ENCODE measurements at regions not wholly inside any gene's neighbourhood (a gene's known extent, or its start where the extent isn't known, plus 50 kb on each side); places are given as distances from the start of the nearest gene placed in this dataset.

DNA sequence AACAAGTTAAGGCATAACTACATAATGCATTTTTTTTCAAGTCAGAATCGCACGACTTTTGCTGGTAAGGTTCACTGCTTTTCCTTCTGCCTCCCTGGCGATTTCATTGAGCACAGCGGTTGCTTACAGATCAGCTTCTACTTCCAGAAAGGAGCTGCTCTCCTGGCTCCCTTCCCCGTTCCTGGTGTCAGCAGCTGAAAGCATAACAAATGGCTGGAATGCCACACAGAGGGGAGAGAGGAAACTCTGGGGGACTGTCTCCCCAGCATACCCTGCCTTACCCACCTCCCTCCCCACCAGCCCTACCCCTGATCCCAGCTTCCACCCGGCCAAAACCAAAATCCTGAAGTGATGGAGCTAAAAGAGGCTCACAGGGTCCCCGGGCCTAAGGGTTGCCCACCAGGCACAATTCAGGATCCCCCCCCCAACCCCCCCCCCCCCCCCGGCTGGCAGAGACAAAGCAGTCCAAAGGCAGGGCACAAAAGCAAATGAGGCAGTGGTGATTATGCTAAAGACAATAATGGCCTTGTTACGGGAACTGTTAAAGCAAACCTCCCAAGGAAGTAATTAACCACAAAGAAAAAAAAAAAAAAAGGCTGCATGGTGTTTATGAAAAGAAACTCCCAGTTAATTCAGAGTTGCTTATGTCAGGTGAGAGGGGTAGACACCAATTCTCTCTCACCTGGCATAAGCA lies 126.1 kb upstream of the WWC1 start:
- peak; percentile 60 for DNase-seq

GRCh38 chr5:168165977-168166376 lies 125.5 kb upstream of the WWC1 start:
- no peak for DNase-seq

DNA sequence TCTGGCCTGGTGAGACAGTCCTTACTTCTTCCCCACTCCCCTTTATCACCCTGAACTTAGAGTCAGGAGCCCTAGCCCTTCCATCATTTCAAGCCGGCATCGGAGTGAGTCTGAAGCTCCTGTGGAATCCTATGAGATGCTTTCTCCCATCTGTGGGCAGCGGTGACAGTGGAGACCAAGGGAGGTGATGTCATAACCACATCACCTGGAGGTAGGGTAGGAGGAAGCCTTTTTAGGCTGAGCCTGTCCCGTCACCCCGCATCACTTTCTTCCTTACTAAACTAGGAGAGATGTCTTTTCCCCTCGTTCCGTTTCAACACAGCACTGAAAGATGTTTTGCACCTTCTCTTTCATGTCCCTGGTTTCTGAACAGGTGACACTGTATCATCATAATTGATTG lies 124.1 kb upstream of the WWC1 start:
- DNase-seq: no peak

- no peak for DNase-seq
Observed at GRCh38 chr5:168168978-168169698, 122.3 kb upstream of the WWC1 start.

GRCh38 chr5:168169791-168170190 lies 121.7 kb upstream of the WWC1 start:
- no peak for DNase-seq

DNA sequence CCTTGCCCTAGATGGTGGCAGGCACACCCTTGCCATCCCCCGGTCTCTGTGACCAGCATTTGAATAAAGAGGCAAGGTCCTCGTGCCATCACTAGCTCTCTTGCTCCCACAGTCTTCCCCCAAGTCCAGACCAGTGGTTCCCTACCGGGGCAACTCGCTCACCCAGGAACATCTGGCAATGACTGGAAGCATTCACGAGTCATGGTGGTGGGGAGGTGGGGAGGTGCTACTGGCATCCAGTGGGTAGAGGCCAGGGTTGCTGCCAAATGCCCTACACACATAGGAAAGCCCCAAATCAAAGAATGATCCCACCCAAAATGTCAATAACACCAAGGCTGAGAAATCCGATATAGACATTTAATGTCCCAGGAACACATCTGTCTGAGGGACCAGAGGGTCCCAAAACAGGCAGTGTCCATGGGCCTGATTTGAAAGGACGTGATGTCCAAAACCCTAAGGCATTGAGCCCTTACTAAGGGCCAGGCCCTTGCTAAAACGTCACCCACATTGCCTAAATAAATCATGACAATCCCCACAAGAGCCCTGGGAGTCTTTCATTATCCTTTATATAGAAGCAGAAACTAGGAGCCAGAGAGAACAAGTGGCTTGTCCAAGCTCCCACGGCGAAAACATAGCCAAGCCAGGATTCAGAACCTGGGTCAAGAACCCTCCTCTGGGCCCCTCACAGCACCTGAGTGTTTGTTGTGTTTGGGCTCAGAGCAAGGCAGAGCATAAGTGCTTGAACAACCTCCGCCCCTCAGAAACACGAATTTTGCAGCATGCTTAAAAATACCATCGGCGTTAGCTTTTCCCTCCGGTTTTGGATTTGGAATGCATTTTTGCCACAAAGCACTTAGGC lies 119.3 kb upstream of the WWC1 start:
- no peak for DNase-seq

DNA sequence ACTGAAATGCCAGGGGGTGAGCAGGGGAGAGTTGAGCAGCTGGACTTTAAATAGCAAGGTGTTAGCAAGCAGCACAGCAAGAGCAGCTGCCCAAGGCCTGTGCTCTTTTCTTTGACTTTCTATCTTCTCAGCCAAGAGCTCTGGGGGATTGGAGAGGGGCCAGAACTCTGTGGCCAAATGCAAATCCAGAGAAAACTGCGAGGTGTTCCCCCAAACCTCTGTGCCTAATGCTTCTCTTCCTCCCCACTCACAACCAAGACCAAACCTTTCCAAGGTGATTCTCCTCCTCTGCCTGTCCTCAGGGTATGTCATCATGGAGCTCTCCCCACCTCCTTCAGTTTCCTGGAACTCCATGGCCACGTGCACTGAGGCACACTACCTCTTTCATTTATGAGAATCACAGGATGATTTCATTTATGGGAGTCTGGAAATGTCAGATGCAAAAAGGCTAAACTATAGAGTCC lies 118.7 kb upstream of the WWC1 start:
- no peak for DNase-seq

DNA sequence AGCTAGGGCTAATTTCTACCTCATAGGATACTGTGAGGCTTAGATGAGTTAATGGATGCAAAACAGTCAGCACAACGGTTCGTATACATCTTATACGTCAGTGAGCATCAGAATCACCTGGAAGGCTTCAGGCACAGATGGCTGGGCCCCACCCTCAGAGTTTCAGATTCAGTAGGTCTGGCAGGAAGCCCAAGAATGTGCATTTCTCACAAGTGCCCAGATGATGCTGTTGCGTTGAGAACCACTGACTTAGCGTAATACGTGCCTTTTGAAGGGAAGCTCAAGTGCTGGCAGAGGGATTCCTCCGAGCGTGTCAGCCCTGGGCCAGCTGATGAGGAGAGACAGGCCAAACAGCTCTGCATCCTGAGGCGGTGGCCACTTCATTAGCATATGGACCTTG lies 117.1 kb upstream of the WWC1 start:
- DNase-seq: no peak

DNA sequence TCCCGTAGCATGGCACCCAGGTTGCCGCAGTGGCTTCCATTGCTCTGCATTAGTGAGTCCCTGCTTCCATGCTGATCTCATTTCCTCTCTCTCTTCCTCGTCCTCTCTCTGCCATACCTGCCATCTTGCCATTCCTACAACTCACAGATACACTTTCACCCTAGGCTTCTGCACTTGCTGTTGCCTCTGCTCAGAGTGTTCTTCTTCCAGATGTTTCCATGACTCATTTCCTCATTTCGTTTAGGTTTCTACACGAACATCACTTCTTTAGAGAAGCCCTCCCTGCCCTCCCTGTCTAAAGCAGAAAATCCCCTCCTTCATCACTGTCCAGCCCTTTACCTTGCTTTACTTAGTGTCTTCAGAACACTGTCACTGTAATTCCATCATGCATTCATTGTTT lies 115.2 kb upstream of the WWC1 start:
- DNase-seq: no peak

GRCh38 chr5:168176941-168177340 lies 114.5 kb upstream of the WWC1 start:
- no peak for DNase-seq

- peak; percentile 91 for DNase-seq
Observed at GRCh38 chr5:168177831-168178450, 113.5 kb upstream of the WWC1 start.

DNA sequence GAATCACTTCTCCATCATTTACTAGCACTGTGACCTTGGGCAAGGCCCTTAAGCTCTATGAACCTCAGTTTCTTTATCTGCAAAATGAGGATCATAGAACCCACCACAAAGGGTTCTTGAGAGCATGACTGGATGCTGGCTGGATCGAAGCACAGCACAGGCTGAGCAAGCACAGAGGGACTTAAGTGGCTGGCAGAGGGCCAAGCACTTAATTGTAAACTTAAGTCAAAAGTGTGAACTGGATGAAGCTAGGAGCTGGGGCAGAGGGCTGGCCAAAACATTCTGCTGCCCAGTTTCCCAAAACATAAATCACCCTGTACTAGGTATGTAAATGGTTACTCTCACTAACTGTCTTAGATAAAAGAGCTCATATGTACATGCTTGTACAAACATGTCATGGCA lies 112.3 kb upstream of the WWC1 start:
- DNase-seq: no peak

DNA sequence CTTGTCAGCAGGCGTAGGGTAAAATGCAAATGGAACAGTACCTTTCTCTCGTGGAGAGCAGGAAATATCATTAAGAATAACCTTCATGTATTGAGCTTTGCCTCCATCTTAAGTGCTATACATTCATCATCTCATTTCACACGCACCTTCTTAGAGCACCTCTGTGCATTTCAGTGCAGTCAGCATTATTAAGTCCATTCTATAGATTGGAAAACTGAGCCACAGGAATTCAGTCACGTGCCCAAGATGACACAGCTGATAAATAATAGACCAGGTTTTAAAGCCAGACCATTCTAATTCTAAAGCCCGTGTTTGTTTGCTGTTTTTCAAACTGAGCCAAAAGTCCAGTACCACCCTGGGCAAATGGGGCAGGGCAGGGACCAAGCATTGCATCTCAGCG lies 109.2 kb upstream of the WWC1 start:
- no peak for DNase-seq

DNA sequence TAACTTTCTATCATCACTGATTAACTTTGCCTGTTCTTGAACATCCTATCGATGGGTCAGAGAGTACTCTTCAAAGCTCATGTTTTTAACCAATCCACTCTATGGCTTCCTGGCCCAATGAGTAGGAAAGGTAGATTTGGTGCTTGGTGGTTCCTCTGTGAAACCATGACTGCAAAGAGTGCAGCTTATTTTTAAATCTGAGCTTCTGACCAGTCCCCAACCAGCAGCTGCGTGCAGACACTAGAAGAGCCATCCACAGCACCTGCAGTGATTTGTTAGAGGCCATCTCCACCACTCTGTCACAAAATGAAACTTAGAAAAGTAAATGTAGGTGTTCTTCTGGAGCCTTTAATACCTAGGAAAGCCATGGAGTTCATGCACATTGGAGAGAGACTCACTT lies 107.3 kb upstream of the WWC1 start:
- no peak for DNase-seq

DNA sequence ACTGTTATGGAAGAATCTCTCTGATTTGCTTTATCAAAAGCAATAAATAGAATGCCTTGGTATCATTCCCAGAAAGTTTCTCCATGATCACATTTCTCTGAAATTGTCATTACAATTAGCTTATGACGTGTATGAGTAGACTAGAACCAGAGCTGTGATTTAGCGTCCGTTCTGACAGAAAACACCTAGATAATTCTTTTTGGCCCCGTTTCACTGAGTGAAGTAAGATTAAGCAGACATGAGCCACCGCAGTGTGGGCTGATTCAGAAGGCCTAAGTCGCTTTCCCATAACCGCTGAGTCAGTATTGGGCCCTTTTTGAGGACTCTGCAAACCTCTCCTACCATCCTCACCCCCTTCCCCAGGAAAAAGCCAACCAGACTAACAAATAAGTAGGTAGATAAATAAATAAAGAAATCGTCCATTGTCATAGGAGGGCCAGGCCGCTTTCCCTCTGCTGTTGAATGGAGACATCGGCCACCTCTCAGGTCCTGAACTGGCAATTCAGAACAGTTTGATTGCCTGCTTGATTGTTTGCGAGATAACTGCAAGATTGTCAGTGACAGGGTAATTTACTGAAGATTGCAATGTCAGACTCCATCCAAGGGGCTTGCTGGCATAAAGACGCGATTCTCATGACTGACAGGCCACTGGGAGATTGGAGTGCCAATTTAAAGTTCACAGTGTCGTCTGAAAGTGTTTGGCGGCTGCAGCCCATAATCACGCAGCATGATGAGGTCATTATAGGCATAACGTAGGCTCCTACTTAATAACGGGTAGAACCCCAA lies 105.0 kb upstream of the WWC1 start:
- no peak for DNase-seq

DNA sequence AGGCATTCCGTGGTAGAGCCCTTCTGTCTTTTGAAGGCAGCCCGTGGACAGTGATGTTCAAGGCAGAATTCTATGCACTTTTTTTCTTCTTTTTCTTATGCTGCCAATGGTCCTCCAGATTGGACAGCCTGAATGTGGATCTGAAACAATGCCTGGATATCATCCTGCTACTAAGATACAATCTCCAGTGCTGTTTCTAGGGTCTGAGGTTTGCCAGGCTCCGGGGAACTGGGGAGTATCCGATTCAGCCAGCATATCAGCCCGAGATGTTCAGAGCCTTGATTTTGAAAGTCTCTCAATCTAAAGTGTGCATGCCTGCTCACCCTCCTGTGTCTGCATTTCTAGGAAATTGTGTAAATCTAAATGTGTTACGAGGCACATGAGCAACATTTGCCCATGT lies 103.8 kb upstream of the WWC1 start:
- no peak for DNase-seq

GRCh38 chr5:168188182-168188581 lies 103.3 kb upstream of the WWC1 start:
- no peak for DNase-seq

DNA sequence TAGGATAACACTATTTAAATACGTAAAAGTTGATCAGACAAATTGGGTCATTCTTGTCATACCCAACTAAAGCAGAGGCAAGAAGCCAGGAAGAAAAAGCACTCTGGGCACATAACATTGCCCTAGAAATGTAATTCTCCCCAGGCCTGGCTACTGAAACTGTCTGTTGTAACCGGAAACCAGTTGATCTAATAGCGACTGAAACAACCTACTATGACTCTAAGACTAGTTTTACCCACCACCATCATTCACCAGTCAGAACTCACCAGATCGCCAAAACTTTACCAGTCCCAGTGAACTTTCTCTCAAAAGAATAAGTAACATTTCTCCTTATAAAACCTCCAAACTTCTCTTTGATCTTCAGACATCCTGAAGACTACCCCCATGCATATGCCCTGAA lies 99.3 kb upstream of the WWC1 start:
- DNase-seq: peak; percentile 12

DNA sequence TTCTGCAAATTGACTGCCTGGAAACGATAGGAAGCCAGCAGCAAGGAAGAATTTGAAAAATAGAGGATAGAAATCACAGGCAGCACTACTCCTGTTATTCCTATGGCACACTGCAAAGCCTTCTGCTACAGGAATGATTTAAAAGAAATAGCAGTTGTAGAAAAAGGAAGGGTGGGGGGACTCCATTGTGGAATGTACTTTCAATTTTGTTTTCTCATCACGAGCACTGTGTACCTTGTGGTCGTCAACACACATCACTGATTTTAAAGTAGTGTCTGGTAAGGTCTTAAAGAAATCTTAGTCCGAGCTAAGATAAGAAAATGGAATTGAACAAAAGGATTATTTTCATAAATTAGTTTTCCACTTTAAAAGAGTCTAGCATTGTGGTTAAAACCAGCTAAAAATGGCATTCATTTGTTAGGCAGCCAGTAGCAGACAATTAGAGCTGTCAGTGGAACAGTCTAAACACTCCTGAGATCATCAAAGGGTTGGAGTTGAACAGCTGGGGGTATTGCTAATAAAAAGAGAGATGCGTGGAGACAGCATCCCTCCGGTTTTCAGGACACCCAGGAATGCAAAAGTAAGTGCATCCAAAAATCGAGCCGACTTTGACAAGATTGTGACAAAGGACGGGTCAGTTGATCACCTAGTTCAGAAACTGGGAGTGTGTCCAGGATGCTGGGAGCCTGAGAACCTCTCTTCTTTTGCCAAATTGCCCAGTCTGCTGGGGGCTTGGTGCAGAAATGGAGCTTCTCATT lies 97.8 kb upstream of the WWC1 start:
- DNase-seq: peak; percentile 33

GRCh38 chr5:168195110-168195509 lies 96.3 kb upstream of the WWC1 start:
- peak; percentile 44 for DNase-seq

DNA sequence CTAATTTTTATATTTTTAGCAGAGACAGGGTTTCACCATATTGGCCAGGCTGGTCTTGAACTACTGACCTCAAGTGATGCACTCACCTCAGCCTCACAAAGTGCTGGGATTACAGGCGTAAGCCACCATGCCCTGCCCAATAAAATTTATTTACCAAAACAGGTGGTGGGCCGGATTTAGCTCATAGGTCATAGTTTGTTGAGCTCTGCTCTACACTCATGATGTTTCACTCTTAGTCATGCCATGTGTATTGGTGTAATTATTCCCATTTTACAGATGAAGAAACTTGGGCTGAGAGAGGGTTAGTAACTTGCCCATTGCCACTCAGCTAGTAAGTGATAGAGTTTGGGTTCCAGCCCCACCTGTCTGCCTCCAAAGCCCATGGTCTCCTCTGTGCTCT lies 93.1 kb upstream of the WWC1 start:
- no peak for DNase-seq

DNA sequence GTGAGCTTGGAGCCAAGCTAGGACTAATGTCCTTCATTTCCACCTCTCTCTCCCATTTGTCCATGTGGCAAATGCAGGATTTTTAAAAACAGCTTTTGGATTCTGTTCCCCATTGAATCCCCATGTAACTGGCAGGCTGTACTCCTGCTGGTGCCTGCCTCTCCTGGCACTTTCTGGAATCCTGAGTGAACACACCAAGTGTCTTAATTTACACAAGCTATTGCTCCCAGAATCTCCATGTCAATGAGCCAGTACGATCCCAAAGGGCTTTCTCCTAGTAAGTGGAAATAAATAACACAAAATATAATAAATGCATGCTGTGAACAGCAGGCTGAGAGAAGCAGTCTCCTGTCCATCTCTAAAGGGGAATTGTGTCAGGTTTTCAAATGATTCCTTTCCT lies 88.4 kb upstream of the WWC1 start:
- DNase-seq: no peak

Data from islet precursor cell (in vitro differentiated cells).